GM18861 (cell line): ENCODE measurements at regions not wholly inside any gene's neighbourhood (a gene's known extent, or its start where the extent isn't known, plus 50 kb on each side); places are given as distances from the start of the nearest gene placed in this dataset.
"Not testable (repeated sequence)": the region's sequence is repeated elsewhere in the genome, so short reads cannot be mapped to it uniquely, and the experiment has no call there.

Experiments
- ATAC-seq: cut with Tn5 transposase; IDR thresholded peaks from one replicate; pipeline ENCODE4 v1.9.1; 2021; ENCODE audit not compliant: unreplicated experiment

DNA sequence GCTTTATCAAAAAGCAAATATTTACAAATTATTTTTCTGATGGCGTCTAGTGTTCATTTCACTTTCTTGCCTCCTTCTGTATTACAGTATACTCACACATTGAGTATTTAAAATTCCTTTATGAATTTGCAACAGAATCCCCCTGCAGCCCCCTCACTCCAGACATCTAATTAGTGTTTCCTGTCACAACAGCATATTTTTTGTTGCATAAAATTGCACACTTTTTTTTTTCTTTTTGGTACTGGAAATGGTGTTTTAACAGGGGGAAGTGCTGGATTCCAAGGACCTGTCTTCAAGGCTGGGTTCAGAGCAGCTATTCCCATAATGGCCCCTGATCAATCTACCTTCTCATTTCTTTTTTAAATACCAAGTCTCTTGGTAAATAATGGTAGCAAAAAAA is 184.3 kb upstream of the HMCN1 start:
- no peak for ATAC-seq

DNA sequence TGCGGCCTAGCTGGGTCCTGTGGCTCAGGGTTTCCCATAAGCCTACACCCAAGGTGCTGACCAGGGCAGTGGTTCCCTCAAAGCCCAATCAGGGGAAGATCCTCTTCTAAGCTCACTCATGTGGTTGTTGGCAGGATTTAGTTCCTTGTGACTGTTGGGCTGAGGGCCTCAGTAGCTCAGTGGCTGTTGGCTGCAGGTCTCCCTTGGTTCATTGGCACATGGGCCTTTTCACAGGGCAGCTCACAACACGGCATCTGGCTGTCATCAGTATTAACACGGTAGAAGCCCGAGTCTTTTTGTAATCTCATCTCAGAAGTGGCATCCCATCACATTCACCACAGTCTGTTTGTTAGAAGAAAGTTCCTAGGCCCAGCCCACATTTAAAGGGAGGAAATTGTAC is 188.2 kb upstream of the HMCN1 start:
- no peak for ATAC-seq

GRCh38 chr1:185541871-185542301 is 192.3 kb upstream of the HMCN1 start:
- no peak for ATAC-seq

- ATAC-seq, result no peak
Observed at GRCh38 chr1:185540295-185540694, 193.9 kb upstream of the HMCN1 start.

GRCh38 chr1:185539277-185539943 is 194.8 kb upstream of the HMCN1 start:
- ATAC-seq, result no peak

- ATAC-seq, result not testable (repeated sequence)
Observed at GRCh38 chr1:185538309-185538898, 195.8 kb upstream of the HMCN1 start.

GRCh38 chr1:185537596-185537995 is 196.6 kb upstream of the HMCN1 start:
- no peak for ATAC-seq

- ATAC-seq, result no peak
Observed at GRCh38 chr1:185536165-185536920, 197.8 kb upstream of the HMCN1 start.

DNA sequence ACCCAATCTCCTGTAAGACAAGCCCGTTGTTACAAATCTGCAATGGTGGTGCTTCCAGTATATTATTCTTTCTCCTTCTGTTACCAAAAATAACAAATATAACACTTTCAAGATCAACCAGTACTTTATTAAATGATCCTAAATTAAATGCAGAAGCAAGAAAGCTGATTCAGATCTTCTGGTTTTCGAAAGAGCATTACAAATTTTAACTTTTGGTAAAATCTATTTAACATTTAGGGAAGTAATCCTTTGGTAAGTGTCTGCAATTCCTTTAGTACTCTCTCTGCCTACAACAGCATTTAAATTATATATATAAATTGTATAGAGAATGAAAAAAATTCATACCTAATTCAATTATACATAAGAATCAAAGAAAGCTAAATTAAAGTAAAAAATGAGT is 198.6 kb upstream of the HMCN1 start:
- no peak for ATAC-seq

GRCh38 chr1:185534801-185535200 is 199.4 kb upstream of the HMCN1 start:
- no peak for ATAC-seq

DNA sequence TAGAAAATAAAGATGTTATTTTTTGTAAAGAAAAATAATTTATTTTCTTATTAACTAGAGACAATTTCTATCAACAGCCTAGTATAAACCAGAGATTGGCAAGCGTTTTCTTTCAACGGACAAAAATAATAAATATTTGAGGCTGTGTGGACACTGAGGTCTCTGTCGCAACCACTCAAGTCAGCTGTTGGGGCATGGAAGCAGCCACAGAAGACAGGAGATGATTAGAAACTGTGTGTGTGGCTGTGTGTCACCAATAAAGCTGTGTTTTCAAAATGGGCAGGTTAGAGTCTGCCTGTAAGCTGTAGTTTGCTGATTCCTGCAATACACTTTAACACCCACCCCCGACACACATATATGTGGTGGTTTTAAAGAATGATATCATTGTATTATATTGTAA is 200.6 kb upstream of the HMCN1 start:
- ATAC-seq, result no peak

DNA sequence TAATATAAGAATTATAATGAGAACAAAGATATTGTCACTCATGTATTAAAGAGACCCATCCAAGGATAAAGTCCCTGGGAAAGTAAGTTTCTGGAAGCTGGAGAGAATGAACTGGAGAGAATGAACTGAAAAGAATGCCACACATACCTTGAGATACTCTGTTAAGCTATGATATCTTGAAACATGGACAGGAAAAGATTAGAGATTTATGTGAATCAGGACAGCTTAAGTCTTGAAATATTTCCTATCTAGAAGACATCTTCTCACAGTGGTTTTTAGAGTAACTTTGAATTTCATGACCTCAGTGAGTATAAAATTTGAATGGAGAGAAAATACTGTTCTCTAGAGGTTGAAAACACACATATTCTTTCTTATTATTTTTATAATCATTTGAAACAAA is 201.3 kb upstream of the HMCN1 start:
- no peak for ATAC-seq

DNA sequence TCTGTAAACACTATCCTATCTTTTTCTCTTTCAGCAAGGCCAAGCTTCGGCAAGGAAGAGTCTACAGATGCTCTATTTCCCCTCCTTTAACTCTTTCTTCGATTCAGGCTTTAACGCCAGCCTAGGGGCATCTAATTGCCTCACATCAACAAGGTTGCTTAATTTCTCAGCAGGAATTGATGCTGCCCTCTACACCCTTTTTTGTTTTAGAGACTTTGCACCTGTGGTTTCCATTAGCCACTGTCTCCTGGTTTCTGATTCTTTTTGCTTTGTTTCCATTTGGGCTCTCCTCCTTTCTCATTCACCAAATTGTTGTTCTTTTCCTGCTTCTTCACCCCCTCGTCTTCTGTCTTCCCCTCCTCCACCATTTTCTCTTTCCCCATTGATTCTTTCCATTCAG is 202.4 kb upstream of the HMCN1 start:
- no peak for ATAC-seq

DNA sequence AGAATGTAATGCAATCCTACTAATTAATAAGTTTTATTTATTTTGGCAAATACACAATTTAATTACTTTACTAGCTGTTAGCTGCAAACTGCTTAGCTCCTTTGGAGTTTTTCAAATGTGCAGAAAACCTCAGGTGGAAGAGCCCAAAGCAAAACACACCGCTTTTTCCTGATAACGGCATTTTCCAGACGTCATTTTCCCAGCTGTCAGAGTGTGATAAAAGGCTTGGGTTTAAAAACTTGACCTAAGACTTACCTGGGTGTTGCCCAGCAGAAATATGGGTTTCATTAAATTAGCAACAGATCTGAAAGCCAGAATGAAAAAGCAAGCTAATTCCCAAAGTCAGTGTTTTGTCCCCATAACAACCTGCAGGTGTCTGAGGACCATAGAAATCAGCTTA is 204.0 kb upstream of the HMCN1 start:
- no peak for ATAC-seq

GRCh38 chr1:185529673-185530072 is 204.5 kb upstream of the HMCN1 start:
- ATAC-seq, result no peak

GRCh38 chr1:185528084-185528676 is 206.0 kb upstream of the HMCN1 start:
- no peak for ATAC-seq

- peak; percentile 100 for ATAC-seq
Observed at GRCh38 chr1:185526344-185527307, 207.6 kb upstream of the HMCN1 start.

GRCh38 chr1:185520188-185520920 is 203.3 kb upstream of the IVNS1ABP start:
- peak; percentile 97 for ATAC-seq

- no peak for ATAC-seq
Observed at GRCh38 chr1:185517808-185518419, 200.9 kb upstream of the IVNS1ABP start.

- not testable (repeated sequence) for ATAC-seq
Observed at GRCh38 chr1:185517301-185517700, 200.3 kb upstream of the IVNS1ABP start.
